Hematopoietic multipotent progenitor cell treated with erythropoietin and hydrocortisone succinate and interleukin-3 and kit ligand, for 17 days (in vitro differentiated cells): ENCODE measurements at regions not wholly inside any gene's neighbourhood (a gene's known extent, or its start where the extent isn't known, plus 50 kb on each side); places are given as distances from the start of the nearest gene placed in this dataset.

Experiments
- DNase-seq: peaks from one replicate; pipeline ENCODE4 v3.0.0-alpha.2; 2015; ENCODE audit warnings: low spot score

- DNase-seq = no peak
Measured at GRCh38 chr13:74084375-74084935, 49.7 kb downstream of the KLF12 start.

GRCh38 chr13:74082741-74083160 lies 51.5 kb downstream of the KLF12 start:
- no peak for DNase-seq

- DNase-seq = no peak
Measured at GRCh38 chr13:74080762-74081161, 53.4 kb downstream of the KLF12 start.

GRCh38 chr13:74077792-74078191 lies 56.4 kb downstream of the KLF12 start:
- DNase-seq = no peak

GRCh38 chr13:74077375-74077774 lies 56.8 kb downstream of the KLF12 start:
- no peak for DNase-seq

- DNase-seq = no peak
Measured at GRCh38 chr13:74074723-74075122, 59.5 kb downstream of the KLF12 start.

- no peak for DNase-seq
Measured at GRCh38 chr13:74073274-74073673, 60.9 kb downstream of the KLF12 start.

- no peak for DNase-seq
Measured at GRCh38 chr13:74070513-74070912, 63.7 kb downstream of the KLF12 start.

GRCh38 chr13:74070065-74070464 lies 64.1 kb downstream of the KLF12 start:
- no peak for DNase-seq

- DNase-seq = no peak
Measured at GRCh38 chr13:74068471-74068870, 65.7 kb downstream of the KLF12 start.

- no peak for DNase-seq
Measured at GRCh38 chr13:74067818-74068217, 66.4 kb downstream of the KLF12 start.

GRCh38 chr13:74066937-74067336 lies 67.3 kb downstream of the KLF12 start:
- no peak for DNase-seq

GRCh38 chr13:74064805-74065312 lies 69.3 kb downstream of the KLF12 start:
- no peak for DNase-seq

GRCh38 chr13:74063533-74064100 lies 70.6 kb downstream of the KLF12 start:
- no peak for DNase-seq

GRCh38 chr13:74062933-74063332 lies 71.3 kb downstream of the KLF12 start:
- no peak for DNase-seq

- DNase-seq = no peak
Measured at GRCh38 chr13:74061926-74062595, 72.1 kb downstream of the KLF12 start.

GRCh38 chr13:74056801-74057542 lies 77.2 kb downstream of the KLF12 start:
- DNase-seq = no peak

- DNase-seq = no peak
Measured at GRCh38 chr13:74052402-74052928, 81.7 kb downstream of the KLF12 start.

- DNase-seq = no peak
Measured at GRCh38 chr13:74048756-74049155, 85.4 kb downstream of the KLF12 start.

- no peak for DNase-seq
Measured at GRCh38 chr13:74047931-74048600, 86.1 kb downstream of the KLF12 start.

- no peak for DNase-seq
Measured at GRCh38 chr13:74046431-74046830, 87.8 kb downstream of the KLF12 start.

- no peak for DNase-seq
Measured at GRCh38 chr13:74045583-74045982, 88.6 kb downstream of the KLF12 start.
